IMR-90 (cell line): ENCODE measurements at regions not wholly inside any gene's neighbourhood (a gene's known extent, or its start where the extent isn't known, plus 50 kb on each side); places are given as distances from the start of the nearest gene placed in this dataset.

Source experiments
- ATAC-seq: fragments of 200-7000 bp; cut with Tn5 transposase; 2 replicates; pipeline ENCODE4 v1.9.1; 2020; ENCODE audit warnings: low read depth, mild to moderate bottlenecking, moderate library complexity
- BruUV-seq: library from RNA; stranded (reverse); fragments of 400-500 nt; replicated peaks from 2 replicates; lab custom pipeline; 2021; lab: Mats Ljungman, UMichigan
- CTCF ChIA-PET: fragments of 300-600 bp; formaldehyde crosslinking; extraction: SDS; loops from one replicate; lab custom pipeline; 2021; ENCODE audit warnings: antibody characterized with exemption; lab: Yijun Ruan, JAX
- POLR2A ChIA-PET: fragments of 300-600 bp; sonication (Branson Sonifier 250); formaldehyde crosslinking; loops from one replicate; lab custom pipeline; 2022; ENCODE audit warnings: antibody characterized with exemption; ENCODE audit not compliant: unreplicated experiment; lab: Charles Lee
- DNase-seq: peaks from one replicate; pipeline ENCODE4 v3.0.0; 2013
- H2AFZ ChIP-seq: replicated peaks from 2 replicates; pipeline ENCODE3; 2013; ENCODE audit warnings: low read length, mild to moderate bottlenecking; ENCODE audit not compliant: poor library complexity
- H2AK5ac ChIP-seq: 2 replicates; pipeline ENCODE4 v1.6.1; 2013; ENCODE audit warnings: low read depth, low read length, inconsistent platforms
- H2AK9ac ChIP-seq: replicated peaks from 2 replicates; pipeline ENCODE3; 2013; ENCODE audit warnings: mild to moderate bottlenecking, low read depth, low read length, moderate library complexity; ENCODE audit not compliant: poor library complexity
- H2BK120ac ChIP-seq: 2 replicates; pipeline ENCODE4 v1.6.1; 2013; ENCODE audit warnings: low read depth, low read length, inconsistent platforms
- H2BK15ac ChIP-seq: 3 replicates; pipeline ENCODE4 v1.6.1; 2013; ENCODE audit warnings: low read depth, low read length, inconsistent platforms
- H2BK20ac ChIP-seq: 2 replicates; pipeline ENCODE4 v1.6.1; 2013; ENCODE audit warnings: low read depth, mild to moderate bottlenecking, inconsistent platforms, low read length, moderate library complexity
- H2BK5ac ChIP-seq: 2 replicates; pipeline ENCODE4 v1.6.1; 2013; ENCODE audit warnings: mild to moderate bottlenecking, low read depth, low read length, inconsistent platforms; ENCODE audit not compliant: poor library complexity, severe bottlenecking
- H3K14ac ChIP-seq: replicated peaks from 2 replicates; pipeline ENCODE4 v1.6.1; 2013; ENCODE audit warnings: low read depth, low read length, inconsistent platforms
- H3K18ac ChIP-seq: 2 replicates; pipeline ENCODE4 v1.6.1; 2013; ENCODE audit warnings: low read depth, low read length, control low read depth
- H3K23ac ChIP-seq: 2 replicates; pipeline ENCODE4 v1.6.1; 2013; ENCODE audit warnings: low read depth, low read length, inconsistent platforms
- H3K27ac ChIP-seq: 2 replicates; pipeline ENCODE4 v1.5.1; 2013; ENCODE audit warnings: mild to moderate bottlenecking, control low read depth, low read length; ENCODE audit not compliant: insufficient read depth
- H3K27me3 ChIP-seq: 2 replicates; pipeline ENCODE4 v1.6.1; 2013; ENCODE audit warnings: low read length; ENCODE audit not compliant: control insufficient read depth, insufficient read depth
- H3K36me3 ChIP-seq: 2 replicates; pipeline ENCODE4 v1.6.1; 2013; ENCODE audit warnings: low read length, mixed read lengths; ENCODE audit not compliant: control insufficient read depth, insufficient read depth
- H3K4ac ChIP-seq: 2 replicates; pipeline ENCODE4 v1.6.1; 2013; ENCODE audit warnings: low read depth, low read length, inconsistent platforms
- H3K4me1 ChIP-seq: 2 replicates; pipeline ENCODE4 v1.6.1; 2013; ENCODE audit warnings: low read length, mixed read lengths; ENCODE audit not compliant: control insufficient read depth, insufficient read depth
- H3K4me2 ChIP-seq: 2 replicates; pipeline ENCODE4 v1.6.1; 2013; ENCODE audit warnings: low read depth, mild to moderate bottlenecking, control low read depth, low read length, moderate library complexity
- H3K4me3 ChIP-seq: 2 replicates; pipeline ENCODE4 v1.5.1; 2013; ENCODE audit warnings: low read depth, mild to moderate bottlenecking, control low read depth, low read length, moderate library complexity; ENCODE audit not compliant: insufficient read depth
- H3K56ac ChIP-seq: 2 replicates; pipeline ENCODE4 v1.6.1; 2013; ENCODE audit warnings: low read length, inconsistent platforms; ENCODE audit not compliant: insufficient read depth; ENCODE audit errors: extremely low read depth
- H3K79me1 ChIP-seq, 2 experiments: 2 replicates each; pipeline ENCODE4 v1.6.1; 2013; ENCODE audit warnings: low read length in 2 of 2, inconsistent platforms in 1 of 2, low read depth in 1 of 2
- H3K9ac ChIP-seq: 2 replicates; pipeline ENCODE4 v1.6.1; 2013; ENCODE audit warnings: low read depth, low read length, control low read depth
- H3K9me1 ChIP-seq: 2 replicates; pipeline ENCODE4 v1.6.1; 2013; ENCODE audit warnings: low read length, inconsistent platforms; ENCODE audit not compliant: insufficient read depth
- H3K9me3 ChIP-seq: 2 replicates; pipeline ENCODE4 v1.6.1; 2013; ENCODE audit warnings: low read length; ENCODE audit not compliant: control insufficient read depth, insufficient read depth
- H4K20me1 ChIP-seq: 2 replicates; pipeline ENCODE4 v1.6.1; 2013; ENCODE audit warnings: low read length, inconsistent platforms; ENCODE audit not compliant: insufficient read depth
- H4K5ac ChIP-seq: 2 replicates; pipeline ENCODE4 v1.6.1; 2013; ENCODE audit warnings: mild to moderate bottlenecking, low read depth, low read length, control low read depth
- H4K8ac ChIP-seq, 2 experiments: 2 replicates each; pipeline ENCODE4 v1.6.1; 2013; ENCODE audit warnings: low read depth in 2 of 2, low read length in 2 of 2, control low read depth in 1 of 2, inconsistent platforms in 1 of 2
- H4K91ac ChIP-seq: 2 replicates; pipeline ENCODE4 v1.6.1; 2013; ENCODE audit warnings: low read depth, low read length, inconsistent platforms; ENCODE audit not compliant: insufficient read depth
- BHLHE40 ChIP-seq: fragments of 150-350 bp; IDR thresholded peaks from 2 replicates; pipeline ENCODE4 v1.6.1; 2016; ENCODE audit warnings: mild to moderate bottlenecking, low read depth, low read length
- CEBPB ChIP-seq: IDR thresholded peaks from 2 replicates; pipeline ENCODE4 v1.6.1; 2012; ENCODE audit warnings: low read depth, low read length, improper control_type of control experiment
- CHD1 ChIP-seq: IDR thresholded peaks from 2 replicates; pipeline ENCODE4 v1.6.1; 2012; ENCODE audit warnings: low read depth, low read length, improper control_type of control experiment
- CTCF ChIP-seq: conservative IDR thresholded peaks from 2 replicates; pipeline ENCODE4 v1.5.1; 2012; ENCODE audit warnings: mild to moderate bottlenecking, low read depth, low read length, improper control_type of control experiment
- ELK1 ChIP-seq: fragments of 150-350 bp; IDR thresholded peaks from 2 replicates; pipeline ENCODE4 v1.6.1; 2016; ENCODE audit warnings: low read depth, mild to moderate bottlenecking, low read length, moderate library complexity, borderline replicate concordance
- FOS ChIP-seq: fragments of 150-350 bp; IDR thresholded peaks from 2 replicates; pipeline ENCODE4 v1.6.1; 2016; ENCODE audit warnings: low read depth, low read length
- MAFK ChIP-seq: IDR thresholded peaks from 2 replicates; pipeline ENCODE4 v1.6.1; 2012; ENCODE audit warnings: low read depth, low read length, improper control_type of control experiment
- MAZ ChIP-seq: IDR thresholded peaks from 2 replicates; pipeline ENCODE4 v1.6.1; 2012; ENCODE audit warnings: low read depth, mild to moderate bottlenecking, low read length, improper control_type of control experiment, moderate library complexity, borderline replicate concordance
- MXI1 ChIP-seq: IDR thresholded peaks from 2 replicates; pipeline ENCODE4 v1.6.1; 2012; ENCODE audit warnings: low read depth, mild to moderate bottlenecking, low read length, moderate library complexity, borderline replicate concordance
- NFE2L2 ChIP-seq: fragments of 150-350 bp; IDR thresholded peaks from 2 replicates; pipeline ENCODE4 v1.6.1; 2016; ENCODE audit warnings: low read depth, mild to moderate bottlenecking, low read length
- POLR2A ChIP-seq: IDR thresholded peaks from 2 replicates; pipeline ENCODE4 v1.6.1; 2012; ENCODE audit warnings: mild to moderate bottlenecking, low read depth, low read length
- RAD21 ChIP-seq: IDR thresholded peaks from 2 replicates; pipeline ENCODE4 v1.6.1; 2012; ENCODE audit warnings: low read length, improper control_type of control experiment
- RCOR1 ChIP-seq: IDR thresholded peaks from 2 replicates; pipeline ENCODE4 v1.6.1; 2012; ENCODE audit warnings: mild to moderate bottlenecking, low read length, improper control_type of control experiment; ENCODE audit not compliant: insufficient replicate concordance
- RFX5 ChIP-seq: IDR thresholded peaks from 2 replicates; pipeline ENCODE4 v1.8.0; 2012; ENCODE audit warnings: low read depth, mild to moderate bottlenecking, low read length, moderate library complexity
- SMC3 ChIP-seq: fragments of 150-350 bp; IDR thresholded peaks from 2 replicates; pipeline ENCODE4 v1.6.1; 2016; ENCODE audit warnings: low read depth, mild to moderate bottlenecking, antibody characterized with exemption, low read length, moderate library complexity
- USF2 ChIP-seq: fragments of 150-350 bp; IDR thresholded peaks from 2 replicates; pipeline ENCODE4 v1.6.1; 2017; ENCODE audit warnings: mild to moderate bottlenecking, antibody characterized with exemption, low read length, low read depth
- WGBS, 2 experiments: methylation state at CpG; one replicate each; pipeline versions ENCODE4 v1.1.5 to v1.1.7; 2013; ENCODE audit warnings: missing lambda C conversion rate in 2 of 2; ENCODE audit not compliant: insufficient read length in 1 of 2; ENCODE audit errors: extremely low coverage in 2 of 2; 5-methylcytosine and 5-hydroxymethylcytosine counted together
- dilution Hi-C: fragments of 300-500 bp; cut with HindIII; formaldehyde crosslinking; loops from one replicate; pipeline ENCODE4 v1.14.3; 2018; ENCODE audit warnings: low sequenced_read_pairs; ENCODE audit not compliant: unreplicated experiment
- in situ Hi-C: fragments of 300-500 bp; cut with MboI; formaldehyde crosslinking; loops from 3 replicates; pipeline ENCODE4 v1.14.3; 2019; ENCODE audit warnings: low sequenced_read_pairs, inconsistent platforms, mixed read lengths
- intact Hi-C: fragments of 100-400 bp; cut with micrococcal nuclease; formaldehyde crosslinking; loops from 2 replicates; pipeline ENCODE4 v1.10.0; 2022

GRCh38 chr5:166709691-166710090, 1581.8 kb upstream of the WWC1 start:
- no peak overlapping the region for H4K91ac ChIP-seq
- H3K27me3 ChIP-seq, result no peaks in the 10 kb centered on the region
- no peak overlapping the region for H3K27ac ChIP-seq
- H2BK20ac ChIP-seq, result no peak overlapping the region
- DNase-seq (no peak), ATAC-seq (no peak)
- H3K23ac ChIP-seq, result no peak overlapping the region
- no peak overlapping the region for H2BK5ac ChIP-seq
- no peaks in the 10 kb centered on the region for H3K9me1 ChIP-seq
- in situ Hi-C loops (no loop called here), intact Hi-C loops (no loop called here), dilution Hi-C loops (no loop called here)
- no peak overlapping the region for H2AK5ac ChIP-seq
- no peaks in the 10 kb centered on the region for H3K79me1 ChIP-seq
- no peak for TF ChIP-seq RCOR1
- no peak for TF ChIP-seq RFX5
- TF ChIP-seq BHLHE40, result no peak
- no peak for TF ChIP-seq CTCF
- TF ChIP-seq MAFK, result no peak
- TF ChIP-seq MXI1, result no peak
- TF ChIP-seq USF2, result no peak
- TF ChIP-seq MAZ, result no peak
- TF ChIP-seq FOS, result no peak
- no peak for TF ChIP-seq CEBPB
- TF ChIP-seq CHD1, result no peak
- TF ChIP-seq ELK1, result no peak
- no peak for TF ChIP-seq POLR2A
- TF ChIP-seq SMC3, result no peak
- TF ChIP-seq RAD21, result no peak
- no peak for TF ChIP-seq NFE2L2
- no peak overlapping the region for H3K4ac ChIP-seq
- no peak overlapping the region for H3K18ac ChIP-seq
- no peak overlapping the region for H3K56ac ChIP-seq
- H3K9me3 ChIP-seq, result peaks cover 14% of the 10 kb centered on the region
- no TSS peak for BruUV-seq
- H3K14ac ChIP-seq, result no peak overlapping the region
- H4K20me1 ChIP-seq, result no peaks in the 10 kb centered on the region
- no peak overlapping the region for H2AFZ ChIP-seq
- no peak overlapping the region for H4K8ac ChIP-seq
- H3K9ac ChIP-seq, result no peak overlapping the region
- H3K36me3 ChIP-seq, result no peaks in the 10 kb centered on the region
- no peaks in the 10 kb centered on the region for H3K4me1 ChIP-seq
- no peak overlapping the region for H3K4me2 ChIP-seq
- ChIA-PET CTCF (no interaction called here), POLR2A (no interaction called here)
- H3K4me3 ChIP-seq, result no peak overlapping the region
- no peak overlapping the region for H4K5ac ChIP-seq
- H2AK9ac ChIP-seq, result no peak overlapping the region
- H2BK120ac ChIP-seq, result no peak overlapping the region
- no peak overlapping the region for H2BK15ac ChIP-seq
- WGBS, 2 experiments, result no CpG with 5 or more reads among the region's 1 CpG
